ENCODE measurements at regions not wholly inside any gene's neighbourhood (a gene's known extent, or its start where the extent isn't known, plus 50 kb on each side); places are given as distances from the start of the nearest gene placed in this dataset.
A peak's percentile ranks its signal among the peaks of the same experiment; 100 is the strongest.

GRCh38 chr3:36166477-36166876 lies 213.8 kb upstream of the STAC start:
- Histone ChIP-seq H3K4me3 (ENCODE audit: extremely low read depth in 1 of 4, insufficient read depth in 2 of 4, low read depth in 3 of 4, low read length in 4 of 4) (no peak overlapping the region), H4K20me1 (replicated peaks in 1 of 2; ENCODE audit: control insufficient read depth in 1 of 2, insufficient read depth in 2 of 2, low read length in 2 of 2) (no peaks in the 10 kb centered on the region), H3K79me1 (ENCODE audit: low read depth, low read length) (no peaks in the 10 kb centered on the region), H3K18ac (ENCODE audit: extremely low read depth, low read length) (no peak overlapping the region), H4K8ac (ENCODE audit: extremely low read depth, insufficient read depth, low read length) (no peak overlapping the region), H2BK120ac (replicated peaks; ENCODE audit: low read depth, low read length) (no peak overlapping the region), H3K14ac (ENCODE audit: insufficient read length) (no peak overlapping the region), H2BK5ac (ENCODE audit: low read depth, low read length) (no peak overlapping the region), H4K91ac (replicated peaks; ENCODE audit: insufficient read length, low read length) (no peak overlapping the region), H2AFZ (ENCODE audit: low read length) (no peak overlapping the region), H3K56ac (replicated peaks; ENCODE audit: insufficient read length, low read depth, low read length) (no peak overlapping the region), H3K9me3 (ENCODE audit: insufficient read depth in 2 of 2, low read depth in 1 of 2, low read length in 1 of 2) (no peaks in the 10 kb centered on the region; a peak in 1 of 4 replicates), H2BK20ac (ENCODE audit: low read length) (no peak overlapping the region), H2AK5ac (ENCODE audit: low read depth, low read length) (no peak overlapping the region), H4K5ac (ENCODE audit: insufficient read length, low read depth, low read length) (no peak overlapping the region), H3K4me1 (replicated peaks in 1 of 4; ENCODE audit: control insufficient read depth in 3 of 4, insufficient read depth in 4 of 4, low read length in 3 of 4) (no peaks in the 10 kb centered on the region), H3K9ac (replicated peaks in 1 of 4; ENCODE audit: extremely low read depth in 1 of 4, low read depth in 3 of 4, low read length in 3 of 4) (no peak overlapping the region), H3K36me3 (ENCODE audit: control insufficient read depth in 2 of 4, insufficient read depth in 4 of 4, low read length in 3 of 4) (no peaks in the 10 kb centered on the region), H3K79me2 (ENCODE audit: control insufficient read depth in 1 of 2, insufficient read depth in 2 of 2, low read length in 2 of 2) (no peaks in the 10 kb centered on the region), H3K4ac (replicated peaks; ENCODE audit: insufficient read length, low read depth, low read length) (no peak overlapping the region), H2BK15ac (ENCODE audit: low read length) (no peak overlapping the region), H2BK12ac (ENCODE audit: low read depth, low read length) (no peak overlapping the region), H3K23ac (ENCODE audit: insufficient read length) (no peak overlapping the region), H3K4me2 (ENCODE audit: insufficient read depth in 1 of 2, low read depth in 2 of 2, low read length in 2 of 2) (no peak overlapping the region), H3K23me2 (ENCODE audit: low read depth, low read length) (no peaks in the 10 kb centered on the region), H3K27ac (ENCODE audit: low read depth, low read length) (no peak overlapping the region), H3K27me3 (replicated peaks in 1 of 4; ENCODE audit: control insufficient read depth in 3 of 4, extremely low read depth in 1 of 4, insufficient read depth in 3 of 4, low read length in 3 of 4) (no peaks in the 10 kb centered on the region)
- DNase-seq (ENCODE audit: low read depth in 1 of 2, low spot score in 2 of 2) (peak in 1 of 2 experiments; percentile 21), FAIRE-seq (no peak)
- ChIA-PET POLR2A (ENCODE audit: partially characterized antibody) (no interaction called here), CTCF (ENCODE audit: partially characterized antibody) (no interaction called here)
- WGBS, 2 experiments (ENCODE audit: extremely low coverage in 1 of 2, insufficient coverage in 1 of 2, insufficient read length in 1 of 2, insufficient replicate concordance in 2 of 2, low coverage in 1 of 2, low lambda C conversion rate in 2 of 2, missing lambda C conversion rate in 1 of 2): 92% methylated on average over 3 of the region's 3 CpGs; no CpG with 5 or more reads in 1 of the 2 experiments
- TF ChIP-seq ATF3 (IDR thresholded peaks at IDR 0.05; ENCODE audit: insufficient read depth, low read depth, low read length): no peak
- no peak for TF ChIP-seq MAX (IDR thresholded peaks at IDR 0.05)
- TF ChIP-seq CTCF (IDR thresholded peaks at IDR 0.05; ENCODE audit: control extremely low read depth in 1 of 3, insufficient read depth in 1 of 3, low read depth in 1 of 3, low read length in 3 of 3): no peak
- TF ChIP-seq CREB1 (IDR thresholded peaks at IDR 0.05): no peak
- TF ChIP-seq KDM1A (IDR thresholded peaks at IDR 0.05; ENCODE audit: borderline replicate concordance, low read length): no peak
- TF ChIP-seq POU5F1 (IDR thresholded peaks at IDR 0.05; ENCODE audit: low read depth, low read length): no peak
- no peak for TF ChIP-seq SUZ12 (IDR thresholded peaks at IDR 0.05; ENCODE audit: low read length)
- TF ChIP-seq RNF2 (IDR thresholded peaks at IDR 0.05; ENCODE audit: borderline replicate concordance, low read depth, low read length, missing control alignments, poor library complexity, severe bottlenecking): no peak
- TF ChIP-seq JUND (IDR thresholded peaks at IDR 0.05; ENCODE audit: low read length): no peak
- TF ChIP-seq HDAC2 (IDR thresholded peaks at IDR 0.05; ENCODE audit: borderline replicate concordance in 1 of 2, low read depth in 2 of 2, low read length in 2 of 2): no peak
- TF ChIP-seq ASH2L (IDR thresholded peaks at IDR 0.05; ENCODE audit: low read length): no peak

Data from H1 (cell line).